ENCODE measurements at regions not wholly inside any gene's neighbourhood (a gene's known extent, or its start where the extent isn't known, plus 50 kb on each side); places are given as distances from the start of the nearest gene placed in this dataset.

- peak in 2 of 7 experiments; percentile 23 to 27 for TF ChIP-seq CTCF (IDR thresholded peaks at IDR 0.05)
- no peak for TF ChIP-seq POLR2A (IDR thresholded peaks at IDR 0.05)
Observed at GRCh38 chr1:5287178-5288150, 633.1 kb downstream of the AJAP1 start.

Measured in body of pancreas (tissue), 4 donors.